T-helper 17 cell (primary cell): ENCODE measurements at regions not wholly inside any gene's neighbourhood (a gene's known extent, or its start where the extent isn't known, plus 50 kb on each side); places are given as distances from the start of the nearest gene placed in this dataset.
"Not testable (repeated sequence)": the region's sequence is repeated elsewhere in the genome, so short reads cannot be mapped to it uniquely, and the experiment has no call there.

Experiments
- ATAC-seq: fragments of 150-1000 bp; cut with Tn5 transposase; 2 replicates; pipeline ENCODE4 v1.10.0; 2021; ENCODE audit warnings: mild to moderate bottlenecking, moderate library complexity
- DNase-seq, 3 donors: peaks; one replicate each; pipeline versions ENCODE4 v3.0.0 to v3.0.0-alpha.2; 2020 to 2021
- H3K9me3 ChIP-seq: one replicate; pipeline ENCODE4 v1.7.0; 2013; ENCODE audit warnings: low read length, mild to moderate bottlenecking; ENCODE audit not compliant: control insufficient read depth, poor library complexity, severe bottlenecking
- H3K27ac Mint-ChIP-seq: one replicate; pipeline ENCODE4 v1.8.0; 2022; ENCODE audit warnings: mild to moderate bottlenecking, moderate library complexity, mixed read lengths
- H3K27me3 Mint-ChIP-seq: one replicate; pipeline ENCODE4 v1.8.0; 2022; ENCODE audit warnings: mixed read lengths
- H3K36me3 Mint-ChIP-seq: one replicate; pipeline ENCODE4 v1.8.0; 2022; ENCODE audit warnings: low read depth, mixed read lengths
- H3K4me1 Mint-ChIP-seq: one replicate; pipeline ENCODE4 v1.8.0; 2022; ENCODE audit warnings: mild to moderate bottlenecking, mixed read lengths
- H3K4me3 Mint-ChIP-seq: one replicate; pipeline ENCODE4 v1.8.0; 2022; ENCODE audit warnings: mild to moderate bottlenecking, moderate library complexity, mixed read lengths

DNA sequence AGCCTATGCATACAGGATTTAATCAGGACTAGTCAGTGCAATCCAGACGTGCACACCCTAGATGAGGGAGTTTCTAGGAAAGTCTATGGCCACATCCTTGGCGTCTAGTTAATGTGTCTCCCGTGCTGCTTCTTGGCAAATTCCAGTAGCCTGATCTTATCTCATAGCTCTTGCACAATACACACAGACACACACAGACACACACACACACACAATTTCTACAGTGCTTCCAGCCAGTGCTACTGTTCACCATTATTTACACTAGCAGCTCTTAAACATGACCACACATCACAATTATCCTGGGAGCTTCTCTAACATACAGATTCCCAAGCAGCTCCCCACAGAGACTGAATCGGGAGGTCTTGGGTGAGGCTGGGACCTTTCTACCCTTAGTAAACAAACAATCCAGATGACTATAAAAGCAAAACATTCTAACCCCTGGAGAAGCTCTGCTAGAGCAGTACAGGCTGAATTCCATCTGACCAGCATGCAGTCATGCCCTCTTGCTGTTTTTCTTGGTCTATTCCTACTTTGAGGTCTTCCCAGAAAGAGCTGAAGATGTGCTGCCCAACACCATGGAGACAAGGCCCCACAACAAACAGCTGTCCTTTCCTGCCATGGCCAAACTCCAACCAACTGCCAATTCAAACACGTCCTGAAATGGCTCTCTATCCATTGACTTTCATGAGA lies 236.6 kb downstream of the DEPDC1B start:
- H3K4me3 Mint-ChIP-seq = no peak overlapping the region

DNA sequence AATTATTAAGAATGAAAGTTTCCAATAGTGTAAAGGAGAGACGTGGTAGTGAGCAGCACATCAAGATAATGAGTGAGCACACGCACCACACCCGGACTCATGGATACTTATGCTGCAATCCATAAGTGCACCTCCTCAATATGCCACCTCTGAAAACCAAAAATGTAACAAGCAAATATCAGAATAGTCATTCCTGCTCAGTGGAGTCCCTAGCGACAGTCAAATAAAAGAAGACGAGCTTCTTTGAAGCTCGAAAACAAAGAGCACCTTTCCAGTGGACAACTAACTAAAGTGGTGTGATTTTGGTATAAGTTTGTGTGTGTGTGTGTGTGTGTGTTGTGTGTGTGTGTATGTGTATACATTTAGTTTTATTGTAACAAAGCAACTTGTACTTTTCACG lies 241.3 kb downstream of the DEPDC1B start:
- Mint-ChIP-seq H3K27ac (no peak overlapping the region), H3K4me1 (no peaks in the 10 kb centered on the region), H3K27me3 (no peaks in the 10 kb centered on the region), H3K36me3 (no peaks in the 10 kb centered on the region), H3K4me3 (no peak overlapping the region)
- ATAC-seq = no peak
- DNase-seq = no peak
- H3K9me3 ChIP-seq = no peaks in the 10 kb centered on the region

More for the DNA sequence above, 236.6 kb downstream of the DEPDC1B start:
- no peaks in the 10 kb centered on the region for H3K9me3 ChIP-seq
- no peak for ATAC-seq
- Mint-ChIP-seq H3K27me3 (no peaks in the 10 kb centered on the region), H3K27ac (no peak overlapping the region), H3K36me3 (no peaks in the 10 kb centered on the region), H3K4me1 (no peaks in the 10 kb centered on the region)
- no peak for DNase-seq

DNA sequence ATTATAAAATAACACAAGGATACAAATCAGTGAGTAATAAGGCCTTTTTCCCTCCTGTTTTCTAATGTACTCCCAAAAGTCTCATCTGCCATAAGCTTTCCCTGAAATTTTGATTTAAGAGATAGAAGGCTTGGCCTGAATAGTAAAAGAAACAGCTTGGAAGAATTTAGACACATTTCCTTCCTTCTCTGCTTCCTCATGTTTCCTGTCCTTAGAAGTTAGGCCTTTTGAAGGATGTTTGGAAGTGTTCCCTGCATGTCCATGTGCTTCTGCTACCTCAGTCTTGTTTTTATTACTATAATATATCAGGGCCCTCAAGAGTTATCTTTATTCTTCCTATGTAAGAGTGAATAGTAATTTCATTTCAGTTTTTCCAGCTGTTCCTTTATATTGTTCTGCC lies 242.7 kb downstream of the DEPDC1B start:
- ATAC-seq (no peak), DNase-seq (no peak)
- H3K4me1 Mint-ChIP-seq = no peaks in the 10 kb centered on the region
- no peaks in the 10 kb centered on the region for H3K9me3 ChIP-seq
- no peaks in the 10 kb centered on the region for H3K36me3 Mint-ChIP-seq
- H3K4me3 Mint-ChIP-seq = no peak overlapping the region
- H3K27me3 Mint-ChIP-seq = no peaks in the 10 kb centered on the region
- no peak overlapping the region for H3K27ac Mint-ChIP-seq

DNA sequence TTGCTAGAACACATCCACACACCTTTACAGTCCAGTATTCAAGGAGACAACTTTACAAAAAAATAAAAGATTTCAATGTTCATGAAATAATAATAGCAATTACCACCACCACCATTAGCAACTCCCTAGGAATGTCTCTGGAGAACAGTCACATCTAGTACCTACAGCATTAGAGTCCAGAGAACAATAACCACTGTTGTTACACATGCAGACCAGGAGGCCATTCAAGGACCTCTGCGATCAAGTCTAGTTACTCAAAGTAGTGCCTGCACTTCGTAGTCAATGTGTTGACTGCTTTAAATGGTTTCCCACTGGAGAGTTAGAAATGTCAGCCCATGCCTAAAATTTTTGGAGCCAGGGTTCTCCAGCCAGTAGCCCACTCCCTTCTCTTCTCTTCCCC lies 244.4 kb downstream of the DEPDC1B start:
- Mint-ChIP-seq H3K4me3 (no peak overlapping the region), H3K27me3 (no peaks in the 10 kb centered on the region), H3K36me3 (no peaks in the 10 kb centered on the region), H3K27ac (no peak overlapping the region), H3K4me1 (no peaks in the 10 kb centered on the region)
- ATAC-seq (no peak), DNase-seq (no peak)
- H3K9me3 ChIP-seq = no peaks in the 10 kb centered on the region

DNA sequence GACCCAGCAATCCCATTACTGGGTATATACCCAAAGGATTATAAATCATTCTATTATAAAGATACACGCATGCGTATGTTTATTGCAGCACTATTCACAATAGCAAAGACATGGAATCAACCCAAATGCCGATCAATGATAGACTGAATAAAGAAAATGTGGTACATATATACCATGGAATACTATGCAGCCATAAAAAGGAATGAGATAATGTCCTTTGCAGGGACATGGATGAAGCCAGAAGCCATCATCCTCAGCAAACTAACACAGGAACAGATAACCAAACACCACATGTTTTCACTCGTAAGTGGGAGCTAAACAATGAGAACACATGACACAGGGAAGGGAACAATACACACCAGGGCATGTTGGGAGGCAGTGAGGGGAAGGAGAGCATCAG lies 245.7 kb downstream of the DEPDC1B start:
- not testable (repeated sequence) for H3K27ac Mint-ChIP-seq, H3K4me1 Mint-ChIP-seq, ATAC-seq, H3K4me3 Mint-ChIP-seq, H3K36me3 Mint-ChIP-seq, H3K27me3 Mint-ChIP-seq, DNase-seq, H3K9me3 ChIP-seq

DNA sequence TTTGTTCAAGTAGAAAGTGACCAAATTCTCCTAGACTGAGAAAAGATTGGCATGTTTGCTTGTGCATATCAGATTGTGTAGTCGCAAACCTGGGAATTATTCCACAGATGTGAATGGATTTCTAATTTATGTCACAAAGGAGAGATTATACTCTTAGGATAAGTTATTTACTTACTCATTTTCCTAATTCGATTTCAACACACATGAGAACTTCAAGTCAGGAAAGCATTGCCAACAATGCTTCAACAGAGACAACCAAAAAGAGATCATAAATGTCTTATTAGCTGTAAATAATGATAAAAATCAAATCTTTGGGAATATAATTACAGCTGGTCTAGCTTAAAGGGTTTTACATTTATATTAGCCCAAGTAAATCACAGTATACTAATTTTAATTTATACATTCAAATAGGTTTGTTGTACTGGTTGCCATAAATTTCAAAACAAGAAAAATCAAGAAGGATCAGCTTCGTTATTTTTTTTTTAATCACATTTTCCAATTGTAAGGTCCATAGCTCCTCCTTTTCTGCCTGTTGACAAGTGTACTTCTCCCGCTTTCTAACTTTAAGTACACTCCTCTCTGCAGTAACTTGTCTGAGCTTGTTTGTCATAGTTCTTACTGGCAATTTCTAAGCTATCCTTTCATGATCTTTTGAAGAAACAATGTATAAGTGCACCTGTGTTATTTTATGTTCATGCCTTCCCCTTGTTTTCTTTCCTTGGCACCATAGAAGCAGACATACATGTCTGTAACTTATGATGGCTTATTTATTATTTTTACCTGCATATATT lies 246.6 kb downstream of the DEPDC1B start:
- Mint-ChIP-seq H3K36me3 (no peaks in the 10 kb centered on the region), H3K4me3 (no peak overlapping the region), H3K27ac (no peak overlapping the region), H3K4me1 (no peaks in the 10 kb centered on the region), H3K27me3 (no peaks in the 10 kb centered on the region)
- H3K9me3 ChIP-seq = no peaks in the 10 kb centered on the region
- DNase-seq (no peak), ATAC-seq (no peak)

DNA sequence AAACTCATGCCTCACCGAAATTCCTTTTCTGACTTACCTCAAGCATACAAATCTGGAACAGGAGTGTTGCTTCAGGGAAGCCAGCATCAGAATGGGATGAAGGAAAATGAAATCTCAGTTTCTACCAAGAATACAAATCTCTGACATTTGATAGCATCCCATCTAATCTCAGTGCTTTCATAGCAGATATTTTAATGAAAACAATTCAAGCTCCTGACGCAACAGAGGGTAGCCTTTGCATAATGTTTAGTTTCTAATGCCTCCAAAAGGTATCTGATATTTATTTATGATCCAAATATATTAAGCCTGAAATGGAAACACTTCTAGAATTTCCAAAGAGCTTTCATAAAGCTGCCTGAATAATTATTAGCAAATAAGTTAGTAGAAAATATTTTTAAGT lies 251.4 kb downstream of the DEPDC1B start:
- Mint-ChIP-seq H3K36me3 (no peaks in the 10 kb centered on the region), H3K4me1 (no peaks in the 10 kb centered on the region), H3K4me3 (no peak overlapping the region), H3K27ac (no peak overlapping the region), H3K27me3 (no peaks in the 10 kb centered on the region)
- H3K9me3 ChIP-seq = no peaks in the 10 kb centered on the region
- ATAC-seq (no peak), DNase-seq (no peak)

DNA sequence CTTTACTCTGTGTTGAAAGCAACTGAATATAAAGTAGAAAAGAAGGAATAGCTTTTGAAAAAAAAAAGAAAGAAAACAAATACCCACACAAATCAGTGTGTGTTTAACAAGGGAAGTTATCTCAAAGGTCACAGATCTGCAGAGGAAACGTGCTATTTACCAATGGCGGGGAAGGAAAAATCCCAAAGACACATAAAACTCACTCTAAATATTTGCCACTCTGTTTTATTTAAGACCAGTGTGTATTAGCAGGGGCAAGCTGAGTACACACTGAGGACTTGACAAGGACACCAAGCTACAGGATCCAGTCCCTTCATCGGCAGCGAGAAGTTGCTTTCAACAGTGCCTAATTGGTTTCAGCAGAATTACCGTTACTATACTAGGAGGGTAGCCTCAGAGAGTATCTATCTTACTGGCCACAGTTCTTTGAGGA lies 252.5 kb downstream of the DEPDC1B start:
- Mint-ChIP-seq H3K27me3 (no peaks in the 10 kb centered on the region), H3K36me3 (no peaks in the 10 kb centered on the region), H3K27ac (no peak overlapping the region), H3K4me3 (no peak overlapping the region), H3K4me1 (no peaks in the 10 kb centered on the region)
- ATAC-seq = no peak
- no peaks in the 10 kb centered on the region for H3K9me3 ChIP-seq
- no peak for DNase-seq

DNA sequence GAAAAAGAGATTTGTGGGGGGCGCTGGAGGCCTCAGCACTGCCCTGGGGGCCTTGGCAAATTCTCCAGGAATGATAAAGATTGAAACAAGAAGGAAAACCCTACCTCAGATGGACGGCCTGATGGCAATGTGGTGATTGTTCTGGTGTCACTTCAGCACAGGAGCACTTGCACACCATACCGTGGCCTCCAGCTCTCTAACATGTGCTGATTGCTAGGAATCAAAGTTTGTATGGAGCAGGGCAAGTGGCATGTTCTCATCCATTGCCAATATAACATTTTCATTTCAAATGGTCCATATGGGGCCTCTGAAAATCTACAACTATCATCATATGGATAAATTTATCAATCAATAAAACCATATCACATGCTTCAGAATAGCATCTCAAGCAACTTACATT lies 253.0 kb downstream of the DEPDC1B start:
- no peaks in the 10 kb centered on the region for H3K9me3 ChIP-seq
- no peaks in the 10 kb centered on the region for H3K4me1 Mint-ChIP-seq
- H3K27me3 Mint-ChIP-seq = no peaks in the 10 kb centered on the region
- no peak for ATAC-seq
- no peak for DNase-seq
- H3K36me3 Mint-ChIP-seq = no peaks in the 10 kb centered on the region
- H3K27ac Mint-ChIP-seq = no peak overlapping the region
- H3K4me3 Mint-ChIP-seq = no peak overlapping the region

DNA sequence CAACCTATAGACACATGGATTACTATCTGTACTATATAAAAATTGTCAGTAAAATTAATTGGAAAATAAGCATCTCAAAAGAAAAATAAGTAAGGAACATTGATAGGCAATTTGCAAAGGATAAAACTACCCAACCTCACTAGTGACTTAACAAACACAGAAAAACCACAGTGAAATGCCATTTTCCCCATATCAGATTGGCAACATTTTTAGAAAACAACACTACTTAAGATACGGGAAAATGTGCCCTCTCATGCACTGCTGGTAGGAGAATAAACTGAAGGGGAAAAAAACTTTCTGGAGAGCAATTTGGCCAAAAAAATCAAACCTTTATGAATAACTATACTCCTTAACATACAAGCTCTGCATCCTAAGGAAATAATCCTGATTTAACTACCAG lies 254.0 kb downstream of the DEPDC1B start:
- Mint-ChIP-seq H3K36me3 (no peaks in the 10 kb centered on the region), H3K27me3 (no peaks in the 10 kb centered on the region), H3K27ac (no peak overlapping the region), H3K4me3 (no peak overlapping the region), H3K4me1 (no peaks in the 10 kb centered on the region)
- DNase-seq (no peak), ATAC-seq (no peak)
- no peaks in the 10 kb centered on the region for H3K9me3 ChIP-seq

DNA sequence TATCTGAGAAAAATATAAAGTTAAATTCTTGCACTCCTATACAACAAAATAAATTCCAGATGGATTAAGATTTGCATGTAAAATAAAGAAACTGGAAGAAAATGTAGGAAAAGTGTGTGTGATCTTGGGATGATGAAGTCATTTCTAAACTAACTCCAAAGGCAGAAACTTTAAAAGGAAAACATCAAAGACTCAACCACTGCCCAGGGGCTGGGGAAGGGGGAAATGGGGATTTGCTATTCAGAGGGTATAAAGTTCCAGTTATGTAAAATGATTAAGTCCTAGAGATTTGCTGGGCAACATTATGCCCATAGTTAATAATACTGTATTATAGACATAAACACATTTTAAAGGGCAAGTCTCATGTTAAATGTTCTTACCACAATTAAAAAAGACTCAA lies 254.5 kb downstream of the DEPDC1B start:
- Mint-ChIP-seq H3K36me3 (no peaks in the 10 kb centered on the region), H3K27me3 (no peaks in the 10 kb centered on the region), H3K4me1 (no peaks in the 10 kb centered on the region), H3K27ac (no peak overlapping the region), H3K4me3 (no peak overlapping the region)
- DNase-seq (no peak), ATAC-seq (no peak)
- H3K9me3 ChIP-seq = no peaks in the 10 kb centered on the region

DNA sequence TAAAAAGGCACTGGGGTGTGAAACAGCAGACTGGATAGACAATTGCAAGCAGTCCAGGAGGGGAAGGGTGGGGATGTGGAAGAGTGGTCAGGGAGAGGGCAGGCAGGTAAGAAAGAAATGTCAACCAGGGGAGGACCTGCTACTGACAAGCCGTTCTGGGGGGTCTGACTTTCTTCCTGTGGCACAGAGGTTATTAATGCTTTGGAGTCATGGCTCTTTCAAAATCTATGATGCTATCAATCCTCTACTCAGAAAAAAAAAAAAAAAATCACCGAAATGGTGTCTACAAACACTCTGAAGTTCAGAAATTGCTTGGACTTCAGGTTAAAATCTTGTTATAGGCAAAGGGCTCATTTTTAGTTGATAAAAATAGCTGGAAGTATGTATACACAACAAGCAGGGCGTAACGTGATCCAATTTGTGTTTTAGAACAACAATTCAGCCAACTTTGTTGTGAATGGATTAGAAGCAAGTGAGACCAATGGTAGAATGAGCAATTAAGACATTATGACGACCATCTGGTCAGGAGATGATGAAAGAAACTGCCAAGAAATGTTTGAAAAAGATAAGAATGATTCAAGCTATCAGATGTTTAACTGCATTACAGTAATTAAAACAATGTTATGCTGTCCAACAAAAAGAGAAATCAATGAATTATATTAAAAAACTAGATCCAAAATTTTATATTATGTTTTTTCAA lies 255.2 kb downstream of the DEPDC1B start:
- H3K4me1 Mint-ChIP-seq = no peaks in the 10 kb centered on the region
- no peak overlapping the region for H3K4me3 Mint-ChIP-seq
- no peak for ATAC-seq
- no peaks in the 10 kb centered on the region for H3K27me3 Mint-ChIP-seq
- no peaks in the 10 kb centered on the region for H3K9me3 ChIP-seq
- no peaks in the 10 kb centered on the region for H3K36me3 Mint-ChIP-seq
- no peak for DNase-seq
- H3K27ac Mint-ChIP-seq = no peak overlapping the region

DNA sequence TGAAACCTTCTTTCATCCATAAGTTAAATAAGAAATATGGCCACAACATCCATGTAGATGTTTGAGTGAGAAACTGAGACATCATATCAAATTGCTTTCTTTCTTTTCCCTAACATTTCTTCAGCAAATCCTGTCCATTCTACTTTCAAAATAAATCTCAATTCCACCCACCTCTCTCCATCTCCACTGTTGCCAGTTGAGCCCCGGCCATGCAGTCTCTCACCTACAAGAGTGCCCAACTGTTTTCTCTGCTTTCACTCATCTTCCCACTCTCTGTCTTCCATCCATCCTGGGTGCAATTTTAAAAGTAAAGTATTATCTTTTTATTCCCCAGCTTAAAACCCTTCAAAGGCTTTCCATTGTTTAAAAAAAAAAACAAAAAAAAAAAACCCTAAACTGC lies 260.4 kb downstream of the DEPDC1B start:
- no peaks in the 10 kb centered on the region for H3K36me3 Mint-ChIP-seq
- ATAC-seq (no peak), DNase-seq (no peak)
- no peak overlapping the region for H3K4me3 Mint-ChIP-seq
- no peaks in the 10 kb centered on the region for H3K4me1 Mint-ChIP-seq
- H3K9me3 ChIP-seq = no peaks in the 10 kb centered on the region
- H3K27ac Mint-ChIP-seq = no peak overlapping the region
- H3K27me3 Mint-ChIP-seq = no peaks in the 10 kb centered on the region
